Suprapubic skin (tissue), 4 donors: ENCODE measurements at regions not wholly inside any gene's neighbourhood (a gene's known extent, or its start where the extent isn't known, plus 50 kb on each side); places are given as distances from the start of the nearest gene placed in this dataset.

Experiments
- POLR2A ChIP-seq, 2 donors: fragments of 450-650 bp; IDR thresholded peaks; one replicate each; pipeline ENCODE4 v1.6.1; 2017; ENCODE audit warnings: antibody characterized with exemption in 2 of 2, mild to moderate bottlenecking in 2 of 2, moderate library complexity in 2 of 2
- POLR2AphosphoS5 ChIP-seq, 3 donors: sonication (generic); formaldehyde crosslinking; IDR thresholded peaks; one replicate each; pipeline ENCODE4 v1.6.1; 2017; ENCODE audit warnings: antibody characterized with exemption in 3 of 3

DNA sequence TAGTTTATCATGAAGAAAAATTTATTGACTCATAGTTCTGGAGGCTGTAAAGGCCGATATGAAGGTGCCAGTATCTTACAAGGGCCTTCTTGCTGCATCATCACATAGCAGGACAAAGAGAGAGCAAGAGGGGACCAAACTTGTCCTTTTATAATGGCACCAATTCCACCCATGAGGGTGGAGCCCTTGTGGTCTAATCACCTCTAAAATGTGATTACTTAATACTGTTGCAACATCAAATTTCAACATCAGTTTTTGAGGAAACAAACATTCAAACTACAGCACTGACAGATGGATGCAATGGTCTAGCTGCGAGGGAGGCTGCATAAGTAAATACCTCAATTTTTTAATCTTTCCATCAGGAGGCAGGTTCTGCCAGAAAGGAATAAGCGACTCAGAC lies 76.7 kb upstream of the LAMA2 start:
- TF ChIP-seq POLR2AphosphoS5 (IDR thresholded peaks at IDR 0.05) (no peak), POLR2A (IDR thresholded peaks at IDR 0.05) (no peak)
